Osteoblast (primary cell): ENCODE measurements at regions not wholly inside any gene's neighbourhood (a gene's known extent, or its start where the extent isn't known, plus 50 kb on each side); places are given as distances from the start of the nearest gene placed in this dataset.
"Not testable (repeated sequence)": the region's sequence is repeated elsewhere in the genome, so short reads cannot be mapped to it uniquely, and the experiment has no call there.

Experiments
- DNase-seq: peaks from one replicate; pipeline ENCODE4 v3.0.0; 2011; ENCODE audit warnings: low spot score, mixed read lengths; ENCODE audit not compliant: insufficient read length; ENCODE audit errors: missing footprints
- H2AFZ ChIP-seq: 2 replicates; pipeline ENCODE4 v1.6.0; 2011; ENCODE audit warnings: mild to moderate bottlenecking, low read length
- H3K27ac ChIP-seq: 2 replicates; pipeline ENCODE4 v1.5.1; 2011; ENCODE audit warnings: mild to moderate bottlenecking, low read depth, low read length, moderate library complexity
- H3K27me3 ChIP-seq: 2 replicates; pipeline ENCODE4 v1.6.0; 2012; ENCODE audit warnings: mild to moderate bottlenecking, control low read depth, inconsistent platforms, low read length, moderate library complexity; ENCODE audit not compliant: insufficient read depth
- H3K36me3 ChIP-seq: 2 replicates; pipeline ENCODE4 v1.5.1; 2011; ENCODE audit warnings: mild to moderate bottlenecking, low read length, control low read depth, moderate library complexity; ENCODE audit not compliant: insufficient read depth
- H3K4me1 ChIP-seq: 2 replicates; pipeline ENCODE4 v1.5.1; 2011; ENCODE audit warnings: mild to moderate bottlenecking, low read length, control low read depth, moderate library complexity; ENCODE audit not compliant: insufficient read depth
- H3K4me2 ChIP-seq: 2 replicates; pipeline ENCODE4 v1.6.0; 2011; ENCODE audit warnings: mild to moderate bottlenecking, low read length; ENCODE audit not compliant: insufficient read depth
- H3K4me3 ChIP-seq: fragments of 200-600 bp; sonication (generic); 3 replicates; pipeline ENCODE4 v1.5.1; 2012; ENCODE audit warnings: mild to moderate bottlenecking, low read length, inconsistent platforms; ENCODE audit not compliant: insufficient read depth
- H3K79me2 ChIP-seq: 2 replicates; pipeline ENCODE4 v1.6.0; 2012; ENCODE audit warnings: mild to moderate bottlenecking, low read length, control low read depth, inconsistent platforms; ENCODE audit not compliant: insufficient read depth
- H3K9me3 ChIP-seq: 2 replicates; pipeline ENCODE4 v1.5.1; 2011; ENCODE audit warnings: low read depth, low read length, control low read depth
- H4K20me1 ChIP-seq: 2 replicates; pipeline ENCODE4 v1.6.0; 2012; ENCODE audit warnings: mild to moderate bottlenecking, low read length, control low read depth; ENCODE audit not compliant: insufficient read depth
- CTCF ChIP-seq: IDR thresholded peaks from 2 replicates; pipeline ENCODE4 v1.5.1; 2011; ENCODE audit warnings: mild to moderate bottlenecking, low read depth, low read length, moderate library complexity; ENCODE audit errors: extremely low read depth

DNA sequence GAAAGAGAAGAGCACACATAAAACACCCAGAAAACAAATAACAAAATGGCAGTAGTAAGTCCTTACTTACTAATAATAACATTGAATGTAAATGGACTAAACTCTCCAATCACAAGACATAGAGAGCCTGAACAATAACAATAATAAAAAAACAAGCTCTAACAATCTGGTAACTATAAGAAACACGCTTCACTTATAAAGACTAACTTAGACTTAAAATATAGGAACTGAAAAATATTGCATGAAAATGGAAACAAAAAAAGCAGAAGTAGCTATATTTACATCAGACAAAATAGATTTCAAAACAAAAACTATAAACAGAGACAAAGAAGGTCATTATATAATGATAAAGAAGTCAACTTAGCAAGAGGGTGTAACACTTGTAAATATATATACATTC lies 83.1 kb upstream of the LYPLAL1 start:
- Histone ChIP-seq H3K27ac (no peak overlapping the region), H3K9me3 (no peaks in the 10 kb centered on the region), H3K27me3 (no peaks in the 10 kb centered on the region), H3K4me2 (no peak overlapping the region), H3K79me2 (no peaks in the 10 kb centered on the region), H2AFZ (no peak overlapping the region), H4K20me1 (no peaks in the 10 kb centered on the region), H3K4me3 (no peak overlapping the region), H3K36me3 (no peaks in the 10 kb centered on the region), H3K4me1 (peaks cover 44% of the 10 kb centered on the region)
- DNase-seq, result no peak
- TF ChIP-seq CTCF, result no peak

DNA sequence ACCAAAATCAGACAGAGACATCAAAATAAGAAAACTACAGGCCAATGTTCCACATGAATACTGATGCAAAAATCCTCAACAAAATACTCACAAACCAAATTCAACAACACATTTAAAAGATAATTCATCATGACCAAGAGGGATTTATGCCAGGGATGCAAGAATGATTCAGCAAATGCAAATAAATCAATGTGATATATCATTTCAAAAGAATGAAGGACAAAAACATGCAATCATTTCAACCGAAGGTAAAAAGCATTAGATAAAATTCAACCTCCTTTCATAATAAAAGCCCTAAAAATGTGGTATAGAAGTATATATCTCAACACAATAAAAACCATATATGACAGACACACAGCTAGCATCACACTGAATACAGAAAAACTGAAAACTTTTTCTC lies 81.5 kb upstream of the LYPLAL1 start:
- DNase-seq, result no peak
- Histone ChIP-seq H3K36me3 (no peaks in the 10 kb centered on the region), H3K4me2 (no peak overlapping the region), H3K4me1 (peaks cover 29% of the 10 kb centered on the region), H3K79me2 (no peaks in the 10 kb centered on the region), H2AFZ (no peak overlapping the region), H4K20me1 (no peaks in the 10 kb centered on the region), H3K9me3 (no peaks in the 10 kb centered on the region), H3K27me3 (no peaks in the 10 kb centered on the region), H3K4me3 (no peak overlapping the region), H3K27ac (peak overlapping the region; percentile 61)
- no peak for TF ChIP-seq CTCF

GRCh38 chr1:219099307-219099706 lies 74.4 kb upstream of the LYPLAL1 start:
- no peaks in the 10 kb centered on the region for H3K79me2 ChIP-seq
- H3K36me3 ChIP-seq, result no peaks in the 10 kb centered on the region
- no peaks in the 10 kb centered on the region for H3K27me3 ChIP-seq
- no peak overlapping the region for H3K4me2 ChIP-seq
- no peak for TF ChIP-seq CTCF
- H4K20me1 ChIP-seq, result no peaks in the 10 kb centered on the region
- H3K9me3 ChIP-seq, result no peaks in the 10 kb centered on the region
- H3K27ac ChIP-seq, result no peak overlapping the region
- no peaks in the 10 kb centered on the region for H3K4me1 ChIP-seq
- H3K4me3 ChIP-seq, result no peak overlapping the region
- H2AFZ ChIP-seq, result no peak overlapping the region
- DNase-seq, result no peak

DNA sequence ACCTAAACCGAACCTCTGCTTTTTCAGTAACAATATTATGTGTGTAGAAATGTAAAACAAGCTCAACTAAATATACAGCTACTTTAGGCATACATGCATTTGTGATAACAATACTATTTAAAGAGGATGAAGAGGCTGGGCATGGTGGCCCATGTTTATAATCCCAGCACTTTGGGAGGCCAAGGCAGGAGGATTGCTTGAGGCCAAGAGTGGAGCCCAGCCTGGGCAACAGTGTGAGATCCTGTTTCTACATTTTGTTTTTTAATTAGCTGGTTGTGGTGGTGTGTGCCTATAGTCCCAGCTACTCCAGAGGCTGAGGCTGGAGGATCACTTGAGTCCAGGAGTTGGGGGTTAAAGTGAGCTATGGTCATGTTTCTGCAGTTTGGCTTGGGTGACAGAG lies 73.6 kb upstream of the LYPLAL1 start:
- H3K9me3 ChIP-seq, result no peaks in the 10 kb centered on the region
- H3K27me3 ChIP-seq, result no peaks in the 10 kb centered on the region
- H2AFZ ChIP-seq, result no peak overlapping the region
- H3K4me2 ChIP-seq, result no peak overlapping the region
- no peaks in the 10 kb centered on the region for H4K20me1 ChIP-seq
- DNase-seq, result no peak
- H3K4me1 ChIP-seq, result no peaks in the 10 kb centered on the region
- no peaks in the 10 kb centered on the region for H3K79me2 ChIP-seq
- no peaks in the 10 kb centered on the region for H3K36me3 ChIP-seq
- TF ChIP-seq CTCF, result no peak
- H3K4me3 ChIP-seq, result no peak overlapping the region
- no peak overlapping the region for H3K27ac ChIP-seq

DNA sequence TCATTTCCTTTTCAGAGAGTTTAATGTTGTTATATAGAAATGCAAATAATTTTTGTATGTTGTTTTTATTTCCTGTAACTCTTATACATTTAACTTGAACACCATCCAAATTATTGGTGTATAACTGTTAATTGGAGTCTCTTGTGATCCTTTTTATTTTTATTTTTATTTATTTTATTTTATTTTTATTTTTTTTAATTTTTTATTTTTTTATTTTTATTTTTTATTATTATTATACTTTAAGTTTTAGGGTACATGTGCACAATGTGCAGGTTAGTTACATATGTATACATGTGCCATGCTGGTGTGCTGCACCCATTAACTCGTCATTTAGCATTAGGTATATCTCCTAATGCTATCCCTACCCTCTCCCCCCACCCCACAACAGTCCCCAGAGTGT lies 71.2 kb upstream of the LYPLAL1 start:
- not testable (repeated sequence) for H3K9me3 ChIP-seq, H2AFZ ChIP-seq, H4K20me1 ChIP-seq, H3K27ac ChIP-seq, H3K79me2 ChIP-seq, DNase-seq, H3K36me3 ChIP-seq, H3K4me2 ChIP-seq, H3K27me3 ChIP-seq, H3K4me1 ChIP-seq, H3K4me3 ChIP-seq
